ENCODE measurements at regions not wholly inside any gene's neighbourhood (a gene's known extent, or its start where the extent isn't known, plus 50 kb on each side); places are given as distances from the start of the nearest gene placed in this dataset.

- Histone ChIP-seq H4K91ac (ENCODE audit: insufficient read depth, low read depth, low read length) (peak overlapping the region; percentile 43), H3K27ac (ENCODE audit: insufficient read depth, low read length) (no peak overlapping the region), H3K9me3 (ENCODE audit: control insufficient read depth, insufficient read depth, low read length) (no peaks in the 10 kb centered on the region), H3K23ac (ENCODE audit: low read depth, low read length) (peak overlapping the region; percentile 55; the same call in 1 of the 2 replicates), H3K4me2 (ENCODE audit: low read depth, low read length) (no peak overlapping the region), H2BK5ac (ENCODE audit: low read depth, low read length, poor library complexity, severe bottlenecking) (no peak overlapping the region), H3K79me1 (ENCODE audit: low read depth in 1 of 2, low read length in 2 of 2) (no peaks in the 10 kb centered on the region), H3K9ac (ENCODE audit: low read depth, low read length) (no peak overlapping the region), H2BK120ac (ENCODE audit: low read depth, low read length) (peak overlapping the region; percentile 70), H2AK5ac (ENCODE audit: low read depth, low read length) (peak overlapping the region; percentile 81; the same call in 1 of the 2 replicates), H3K4ac (ENCODE audit: low read depth, low read length) (peak overlapping the region; percentile 73), H3K4me3 (ENCODE audit: insufficient read depth, low read depth, low read length) (no peak overlapping the region), H4K8ac (ENCODE audit: low read depth in 2 of 2, low read length in 2 of 2) (peak overlapping the region; percentile 33 to 68; a peak in 3 of 4 replicates), H3K18ac (ENCODE audit: low read depth, low read length) (peak overlapping the region; percentile 51), H3K4me1 (ENCODE audit: control insufficient read depth, insufficient read depth, low read length) (peaks cover 4% of the 10 kb centered on the region), H3K27me3 (ENCODE audit: control insufficient read depth, insufficient read depth, low read length) (no peaks in the 10 kb centered on the region), H2BK20ac (ENCODE audit: low read depth, low read length) (peak overlapping the region; percentile 89), H2BK15ac (ENCODE audit: low read depth, low read length) (peak overlapping the region; percentile 57; the same call in 1 of the 3 replicates), H4K5ac (ENCODE audit: low read depth, low read length) (peak overlapping the region; percentile 61; the same call in 1 of the 2 replicates), H3K9me1 (ENCODE audit: insufficient read depth, low read length) (0 out of 2 replicates have a peak, but pooled peaks cover 3% of the 10 kb centered on the region), H3K36me3 (ENCODE audit: control insufficient read depth, insufficient read depth, low read length) (no peaks in the 10 kb centered on the region), H3K56ac (ENCODE audit: extremely low read depth, insufficient read depth, low read length) (no peak overlapping the region), H4K20me1 (ENCODE audit: insufficient read depth, low read length) (no peaks in the 10 kb centered on the region), H2AK9ac (replicated peaks; ENCODE audit: low read depth, low read length, poor library complexity) (no peak overlapping the region), H3K14ac (replicated peaks; ENCODE audit: low read depth, low read length) (peak overlapping the region; percentile 66), H2AFZ (replicated peaks; ENCODE audit: low read length, poor library complexity) (peak overlapping the region; percentile 44)
- in situ Hi-C loops (cut with MboI; ENCODE audit: low sequenced_read_pairs) (no loop called here), intact Hi-C loops (cut with micrococcal nuclease) (no loop called here), dilution Hi-C loops (cut with HindIII; ENCODE audit: low sequenced_read_pairs, unreplicated experiment) (no loop called here)
- TF ChIP-seq, protein P1, sequence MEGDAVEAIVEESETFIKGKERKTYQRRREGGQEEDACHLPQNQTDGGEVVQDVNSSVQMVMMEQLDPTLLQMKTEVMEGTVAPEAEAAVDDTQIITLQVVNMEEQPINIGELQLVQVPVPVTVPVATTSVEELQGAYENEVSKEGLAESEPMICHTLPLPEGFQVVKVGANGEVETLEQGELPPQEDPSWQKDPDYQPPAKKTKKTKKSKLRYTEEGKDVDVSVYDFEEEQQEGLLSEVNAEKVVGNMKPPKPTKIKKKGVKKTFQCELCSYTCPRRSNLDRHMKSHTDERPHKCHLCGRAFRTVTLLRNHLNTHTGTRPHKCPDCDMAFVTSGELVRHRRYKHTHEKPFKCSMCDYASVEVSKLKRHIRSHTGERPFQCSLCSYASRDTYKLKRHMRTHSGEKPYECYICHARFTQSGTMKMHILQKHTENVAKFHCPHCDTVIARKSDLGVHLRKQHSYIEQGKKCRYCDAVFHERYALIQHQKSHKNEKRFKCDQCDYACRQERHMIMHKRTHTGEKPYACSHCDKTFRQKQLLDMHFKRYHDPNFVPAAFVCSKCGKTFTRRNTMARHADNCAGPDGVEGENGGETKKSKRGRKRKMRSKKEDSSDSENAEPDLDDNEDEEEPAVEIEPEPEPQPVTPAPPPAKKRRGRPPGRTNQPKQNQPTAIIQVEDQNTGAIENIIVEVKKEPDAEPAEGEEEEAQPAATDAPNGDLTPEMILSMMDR (conservative IDR thresholded peaks at IDR 0.05; ENCODE audit: low read depth, low read length): no peak
- TF ChIP-seq RAD21 (IDR thresholded peaks at IDR 0.05; ENCODE audit: low read length) (no peak), POLR2A (IDR thresholded peaks at IDR 0.05; ENCODE audit: low read depth, low read length) (no peak), SMC3 (IDR thresholded peaks at IDR 0.05; ENCODE audit: low read depth, low read length) (no peak), CEBPB (IDR thresholded peaks at IDR 0.05; ENCODE audit: low read depth, low read length) (no peak), MXI1 (IDR thresholded peaks at IDR 0.05; ENCODE audit: borderline replicate concordance, low read depth, low read length) (no peak), NFE2L2 (IDR thresholded peaks at IDR 0.05; ENCODE audit: low read depth, low read length) (no peak), USF2 (IDR thresholded peaks at IDR 0.05; ENCODE audit: low read depth, low read length) (no peak), RFX5 (IDR thresholded peaks at IDR 0.05; ENCODE audit: low read depth, low read length) (no peak), RCOR1 (IDR thresholded peaks at IDR 0.05; ENCODE audit: insufficient replicate concordance, low read length) (no peak), BHLHE40 (IDR thresholded peaks at IDR 0.05; ENCODE audit: low read depth, low read length) (no peak), MAFK (IDR thresholded peaks at IDR 0.05; ENCODE audit: low read depth, low read length) (no peak), MAZ (IDR thresholded peaks at IDR 0.05; ENCODE audit: borderline replicate concordance, low read depth, low read length) (no peak)
- TF ChIP-seq, protein P2, sequence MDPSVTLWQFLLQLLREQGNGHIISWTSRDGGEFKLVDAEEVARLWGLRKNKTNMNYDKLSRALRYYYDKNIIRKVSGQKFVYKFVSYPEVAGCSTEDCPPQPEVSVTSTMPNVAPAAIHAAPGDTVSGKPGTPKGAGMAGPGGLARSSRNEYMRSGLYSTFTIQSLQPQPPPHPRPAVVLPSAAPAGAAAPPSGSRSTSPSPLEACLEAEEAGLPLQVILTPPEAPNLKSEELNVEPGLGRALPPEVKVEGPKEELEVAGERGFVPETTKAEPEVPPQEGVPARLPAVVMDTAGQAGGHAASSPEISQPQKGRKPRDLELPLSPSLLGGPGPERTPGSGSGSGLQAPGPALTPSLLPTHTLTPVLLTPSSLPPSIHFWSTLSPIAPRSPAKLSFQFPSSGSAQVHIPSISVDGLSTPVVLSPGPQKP (IDR thresholded peaks at IDR 0.05; ENCODE audit: borderline replicate concordance, low read depth, low read length): no peak
- ChIA-PET CTCF (no interaction called here), POLR2A (ENCODE audit: unreplicated experiment) (no interaction called here)
- no TSS peak for BruUV-seq (replicated peaks)
- DNase-seq (no peak), ATAC-seq (ENCODE audit: low read depth) (no peak)
- 57% methylated on average over 1 of the region's 5 CpGs; no CpG with 5 or more reads in 1 of the 2 experiments for WGBS, 2 experiments (ENCODE audit: extremely low coverage in 2 of 2, insufficient read length in 1 of 2)
Measured at GRCh38 chr2:133774654-133775015, 206.4 kb upstream of the NCKAP5 start.
